ENCODE measurements at regions not wholly inside any gene's neighbourhood (a gene's known extent, or its start where the extent isn't known, plus 50 kb on each side); places are given as distances from the start of the nearest gene placed in this dataset.

GRCh38 chr17:52776234-52776633 is 617.7 kb upstream of the CA10 start (continued):
- no peak for TF ChIP-seq CTCF (conservative IDR thresholded peaks at IDR 0.05; ENCODE audit: low read depth in 2 of 2)
- no peak for TF ChIP-seq STAT1 (IDR thresholded peaks at IDR 0.05; ENCODE audit: unreplicated experiment)
- TF ChIP-seq POLR2AphosphoS5 (IDR thresholded peaks at IDR 0.05; ENCODE audit: low read depth), result no peak

GRCh38 chr17:52762794-52763167 is 604.3 kb upstream of the CA10 start:
- H3F3A ChIP-seq (replicated peaks; ENCODE audit: low read depth), result no peaks in the 10 kb centered on the region
- no peaks in the 10 kb centered on the region for H3K27me3 Mint-ChIP-seq (ENCODE audit: insufficient read depth, low read depth, poor library complexity)
- H3K27ac Mint-ChIP-seq, result no peak overlapping the region
- no peaks in the 10 kb centered on the region for H4K20me1 ChIP-seq (replicated peaks; ENCODE audit: insufficient read depth)
- no peaks in the 10 kb centered on the region for H3K79me2 ChIP-seq (replicated peaks; ENCODE audit: insufficient read depth)
- H2AFZ ChIP-seq, result no peak overlapping the region
- H3K4me1 Mint-ChIP-seq, result no peaks in the 10 kb centered on the region
- H3K4me1 ChIP-seq (ENCODE audit: insufficient read depth), result no peaks in the 10 kb centered on the region
- H3K27ac ChIP-seq (ENCODE audit: low read depth), result no peak overlapping the region
- H3K4me2 ChIP-seq, result no peak overlapping the region
- TF ChIP-seq EZH2 (IDR thresholded peaks at IDR 0.05; ENCODE audit: low read depth, unreplicated experiment) (no peak), NANOG (IDR thresholded peaks at IDR 0.05; ENCODE audit: borderline replicate concordance) (no peak)
- H3K9me2 ChIP-seq (ENCODE audit: insufficient read depth), result no peaks in the 10 kb centered on the region
- H3K4me3 Mint-ChIP-seq, result no peak overlapping the region
- H3K36me3 ChIP-seq (ENCODE audit: insufficient read depth), result no peaks in the 10 kb centered on the region
- H3K27me3 ChIP-seq (ENCODE audit: insufficient read depth), result no peaks in the 10 kb centered on the region
- H3K36me3 Mint-ChIP-seq (ENCODE audit: low read depth), result no peaks in the 10 kb centered on the region
- DNase-seq (ENCODE audit: low spot score), result no peak
- H3K4me3 ChIP-seq, result no peak overlapping the region
- peak; percentile 59; the same call in 2 of the 3 replicates for ATAC-seq
- peaks cover 15% of the 10 kb centered on the region; the same call in 2 of the 3 replicates for H3K9me3 Mint-ChIP-seq

GRCh38 chr17:52762147-52762793 is 603.8 kb upstream of the CA10 start:
- Mint-ChIP-seq H3K27me3 (ENCODE audit: insufficient read depth, low read depth, poor library complexity) (no peaks in the 10 kb centered on the region), H3K4me3 (no peak overlapping the region), H3K36me3 (ENCODE audit: low read depth) (no peaks in the 10 kb centered on the region), H3K4me1 (no peaks in the 10 kb centered on the region), H3K27ac (no peak overlapping the region), H3K9me3 (peaks cover 15% of the 10 kb centered on the region; the same call in 2 of the 3 replicates)
- Histone ChIP-seq H3K27me3 (ENCODE audit: insufficient read depth) (no peaks in the 10 kb centered on the region), H4K20me1 (replicated peaks; ENCODE audit: insufficient read depth) (no peaks in the 10 kb centered on the region), H3K4me3 (no peak overlapping the region), H3K27ac (ENCODE audit: low read depth) (no peak overlapping the region), H3K4me2 (no peak overlapping the region), H2AFZ (no peak overlapping the region), H3K4me1 (ENCODE audit: insufficient read depth) (no peaks in the 10 kb centered on the region), H3K9me2 (ENCODE audit: insufficient read depth) (no peaks in the 10 kb centered on the region), H3K79me2 (replicated peaks; ENCODE audit: insufficient read depth) (no peaks in the 10 kb centered on the region), H3F3A (replicated peaks; ENCODE audit: low read depth) (no peaks in the 10 kb centered on the region), H3K36me3 (ENCODE audit: insufficient read depth) (no peaks in the 10 kb centered on the region)
- peak; percentile 14 for DNase-seq (ENCODE audit: low spot score)
- ATAC-seq, result no peak
- TF ChIP-seq NANOG (IDR thresholded peaks at IDR 0.05; ENCODE audit: borderline replicate concordance) (no peak), JUNB (IDR thresholded peaks at IDR 0.05; ENCODE audit: unreplicated experiment) (no peak), ZNF331 (CRISPR knock-in tag; IDR thresholded peaks at IDR 0.05; ENCODE audit: low read depth) (no peak), EZH2 (IDR thresholded peaks at IDR 0.05; ENCODE audit: low read depth, unreplicated experiment) (no peak), ZNF462 (CRISPR knock-in tag; IDR thresholded peaks at IDR 0.05) (no peak), ZNF114 (CRISPR knock-in tag; IDR thresholded peaks at IDR 0.05) (no peak), EZH2phosphoT487 (IDR thresholded peaks at IDR 0.05; ENCODE audit: unreplicated experiment) (no peak), CTCF (conservative IDR thresholded peaks at IDR 0.05; ENCODE audit: low read depth in 2 of 2) (no peak)

Data from GM23338 (cell line).